OCI-LY1 (cell line): ENCODE measurements at regions not wholly inside any gene's neighbourhood (a gene's known extent, or its start where the extent isn't known, plus 50 kb on each side); places are given as distances from the start of the nearest gene placed in this dataset.

Source experiments
- H2AFZ ChIP-seq: fragments of 200-600 bp; sonication (generic), shearing (Covaris generic); 2 replicates; pipeline ENCODE4 v1.6.0; 2014; ENCODE audit warnings: antibody characterized with exemption, mild to moderate bottlenecking, low read length
- H3F3A ChIP-seq: fragments of 200-600 bp; sonication (generic), shearing (Covaris generic); 2 replicates; pipeline ENCODE4 v1.6.0; 2014; ENCODE audit warnings: mild to moderate bottlenecking, antibody characterized with exemption, low read length, moderate library complexity; ENCODE audit not compliant: insufficient read depth
- H3K27ac ChIP-seq: fragments of 200-600 bp; sonication (generic); 2 replicates; pipeline ENCODE4 v1.5.1; 2014; ENCODE audit warnings: low read length, mixed run types, mild to moderate bottlenecking, low read depth; ENCODE audit not compliant: poor library complexity, severe bottlenecking
- H3K27me3 ChIP-seq: fragments of 200-600 bp; sonication (generic); 2 replicates; pipeline ENCODE4 v1.6.0; 2014; ENCODE audit warnings: antibody characterized with exemption, mild to moderate bottlenecking, low read length, moderate library complexity; ENCODE audit not compliant: insufficient read depth
- H3K36me3 ChIP-seq: fragments of 200-600 bp; sonication (generic); 2 replicates; pipeline ENCODE4 v1.6.1; 2014; ENCODE audit warnings: mild to moderate bottlenecking, antibody characterized with exemption, low read length, moderate library complexity, mixed read lengths; ENCODE audit not compliant: insufficient read depth
- H3K4me1 ChIP-seq: fragments of 200-600 bp; sonication (generic); 2 replicates; pipeline ENCODE4 v1.5.1; 2014; ENCODE audit warnings: mild to moderate bottlenecking, low read length, moderate library complexity; ENCODE audit not compliant: insufficient read depth, severe bottlenecking
- H3K4me2 ChIP-seq: fragments of 200-600 bp; sonication (generic), shearing (Covaris generic); 2 replicates; pipeline ENCODE4 v1.6.1; 2014; ENCODE audit warnings: low read length
- H3K4me3 ChIP-seq: fragments of 200-600 bp; sonication (generic); 2 replicates; pipeline ENCODE4 v1.5.1; 2014; ENCODE audit warnings: low read length, low read depth, mild to moderate bottlenecking, mixed read lengths; ENCODE audit not compliant: poor library complexity, severe bottlenecking
- H3K79me2 ChIP-seq: fragments of 200-600 bp; shearing (Covaris generic); 2 replicates; pipeline ENCODE4 v1.6.1; 2016; ENCODE audit warnings: mixed run types, low read length, mixed read lengths; ENCODE audit not compliant: insufficient read depth
- H3K9ac ChIP-seq: fragments of 200-600 bp; sonication (generic), shearing (Covaris generic); 2 replicates; pipeline ENCODE4 v1.6.1; 2014; ENCODE audit warnings: mild to moderate bottlenecking, low read length, mixed read lengths
- H3K9me2 ChIP-seq: fragments of 200-600 bp; sonication (generic), shearing (Covaris generic); 2 replicates; pipeline ENCODE4 v1.6.1; 2014; ENCODE audit warnings: low read depth, mild to moderate bottlenecking, low read length, mixed read lengths
- H3K9me3 ChIP-seq: fragments of 200-600 bp; shearing (Covaris generic); 2 replicates; pipeline ENCODE4 v1.6.1; 2014; ENCODE audit warnings: low read length, mixed read lengths
- H4K20me1 ChIP-seq: fragments of 200-600 bp; sonication (generic), shearing (Covaris generic); 2 replicates; pipeline ENCODE4 v1.6.0; 2016; ENCODE audit warnings: mild to moderate bottlenecking, low read length; ENCODE audit not compliant: insufficient read depth
- CTCF ChIP-seq: fragments of 200-600 bp; sonication (generic), shearing (Covaris generic); IDR thresholded peaks from 2 replicates; pipeline ENCODE4 v1.5.1; 2017; ENCODE audit warnings: mild to moderate bottlenecking, antibody characterized with exemption, low read length, moderate library complexity, mixed read lengths
- EZH2 ChIP-seq: fragments of 200-600 bp; sonication (generic), shearing (Covaris generic); IDR thresholded peaks from 2 replicates; pipeline ENCODE4 v1.8.0; 2017; ENCODE audit warnings: borderline replicate concordance, mixed run types, mild to moderate bottlenecking, antibody characterized with exemption, low read length, moderate library complexity, mixed read lengths

GRCh38 chr13:89791971-89792630 is 1555.4 kb upstream of the MIR17HG start:
- Histone ChIP-seq H2AFZ (no peak overlapping the region), H3K4me3 (no peak overlapping the region), H3K4me1 (no peaks in the 10 kb centered on the region), H4K20me1 (no peaks in the 10 kb centered on the region), H3K27ac (no peak overlapping the region), H3K36me3 (no peaks in the 10 kb centered on the region), H3K9ac (no peak overlapping the region), H3K9me3 (no peaks in the 10 kb centered on the region), H3K4me2 (no peak overlapping the region), H3K79me2 (no peaks in the 10 kb centered on the region), H3K27me3 (no peaks in the 10 kb centered on the region), H3F3A (no peaks in the 10 kb centered on the region), H3K9me2 (no peaks in the 10 kb centered on the region)
- TF ChIP-seq EZH2, result no peak

GRCh38 chr13:89796196-89796595 is 1551.3 kb upstream of the MIR17HG start:
- TF ChIP-seq EZH2, result no peak
- Histone ChIP-seq H3K4me2 (no peak overlapping the region), H3K9me2 (no peaks in the 10 kb centered on the region), H2AFZ (no peak overlapping the region), H3K4me1 (no peaks in the 10 kb centered on the region), H3K9me3 (no peaks in the 10 kb centered on the region), H3K27me3 (no peaks in the 10 kb centered on the region), H4K20me1 (no peaks in the 10 kb centered on the region), H3K27ac (no peak overlapping the region), H3F3A (no peaks in the 10 kb centered on the region), H3K36me3 (no peaks in the 10 kb centered on the region), H3K79me2 (no peaks in the 10 kb centered on the region), H3K9ac (no peak overlapping the region), H3K4me3 (no peak overlapping the region)

- TF ChIP-seq EZH2 (no peak), CTCF (no peak)
- no peaks in the 10 kb centered on the region for H3K4me1 ChIP-seq
- H3K9ac ChIP-seq, result no peak overlapping the region
- H3K9me3 ChIP-seq, result no peaks in the 10 kb centered on the region
- H3K27me3 ChIP-seq, result no peaks in the 10 kb centered on the region
- no peak overlapping the region for H3K4me3 ChIP-seq
- no peak overlapping the region for H3K4me2 ChIP-seq
- H2AFZ ChIP-seq, result no peak overlapping the region
- H3K36me3 ChIP-seq, result no peaks in the 10 kb centered on the region
- no peak overlapping the region for H3K27ac ChIP-seq
- no peaks in the 10 kb centered on the region for H3F3A ChIP-seq
- H4K20me1 ChIP-seq, result no peaks in the 10 kb centered on the region
- no peaks in the 10 kb centered on the region for H3K9me2 ChIP-seq
- no peaks in the 10 kb centered on the region for H3K79me2 ChIP-seq
Measured at GRCh38 chr13:89803839-89804238, 1543.6 kb upstream of the MIR17HG start.

GRCh38 chr13:89806594-89806993 is 1540.9 kb upstream of the MIR17HG start:
- Histone ChIP-seq H3K79me2 (no peaks in the 10 kb centered on the region), H3K27ac (no peak overlapping the region), H3K9ac (no peak overlapping the region), H3K9me2 (no peaks in the 10 kb centered on the region), H3F3A (no peaks in the 10 kb centered on the region), H4K20me1 (no peaks in the 10 kb centered on the region), H3K4me3 (no peak overlapping the region), H3K4me2 (no peak overlapping the region), H3K4me1 (no peaks in the 10 kb centered on the region), H3K36me3 (no peaks in the 10 kb centered on the region), H2AFZ (no peak overlapping the region), H3K9me3 (no peaks in the 10 kb centered on the region), H3K27me3 (no peaks in the 10 kb centered on the region)
- no peak for TF ChIP-seq EZH2
- TF ChIP-seq CTCF, result no peak
